HG03045 (cell line): ENCODE measurements at regions not wholly inside any gene's neighbourhood (a gene's known extent, or its start where the extent isn't known, plus 50 kb on each side); places are given as distances from the start of the nearest gene placed in this dataset.

Source experiments
- ATAC-seq: cut with Tn5 transposase; IDR thresholded peaks from one replicate; pipeline ENCODE4 v1.9.1; 2021; ENCODE audit warnings: mild to moderate bottlenecking, moderate library complexity; ENCODE audit not compliant: unreplicated experiment

DNA sequence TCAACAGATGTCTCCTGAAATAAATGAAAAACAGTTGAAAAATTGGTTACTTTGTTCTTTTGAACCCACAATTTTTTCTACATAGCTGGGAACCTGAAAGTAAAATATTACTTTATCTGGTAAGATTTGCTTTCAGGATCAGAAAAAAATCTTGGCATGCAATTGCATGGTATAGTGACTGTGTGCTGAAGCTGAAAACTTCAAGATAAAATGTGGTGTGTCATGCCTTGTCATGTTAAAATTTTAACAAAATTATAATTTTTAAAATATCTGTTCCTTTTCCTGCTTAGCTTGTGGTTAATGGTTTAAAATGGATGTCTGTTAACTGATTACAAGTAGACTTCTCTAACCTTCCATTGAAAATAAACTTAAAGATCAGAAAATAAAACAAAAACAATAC is 904.8 kb downstream of the PDHA2 start:
- no peak for ATAC-seq

GRCh38 chr4:96753216-96753615 is 913.3 kb downstream of the PDHA2 start:
- no peak for ATAC-seq

GRCh38 chr4:96755569-96756484 is 915.9 kb downstream of the PDHA2 start:
- no peak for ATAC-seq

- ATAC-seq: no peak
Observed at GRCh38 chr4:96756584-96756983, 916.7 kb downstream of the PDHA2 start.

DNA sequence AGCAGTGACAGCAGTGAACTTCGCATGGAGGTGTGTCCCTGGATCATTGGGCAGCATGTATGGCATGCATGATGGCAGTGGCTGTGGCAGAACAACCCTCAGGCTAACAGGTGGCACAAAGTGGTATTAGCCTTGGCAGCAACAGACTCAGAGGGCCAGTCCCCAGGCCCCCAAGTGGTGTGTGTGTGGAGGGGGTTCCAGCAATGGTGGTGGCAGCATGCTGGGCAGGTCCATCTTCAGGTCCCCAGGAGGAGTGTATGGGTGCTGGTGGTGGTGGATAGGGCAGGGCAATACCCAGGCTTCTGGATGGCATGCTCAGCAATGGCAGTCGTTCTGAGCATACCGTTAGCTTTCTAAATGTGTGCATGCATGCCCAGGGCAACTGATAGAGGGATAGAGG is 923.7 kb downstream of the PDHA2 start:
- ATAC-seq: no peak

DNA sequence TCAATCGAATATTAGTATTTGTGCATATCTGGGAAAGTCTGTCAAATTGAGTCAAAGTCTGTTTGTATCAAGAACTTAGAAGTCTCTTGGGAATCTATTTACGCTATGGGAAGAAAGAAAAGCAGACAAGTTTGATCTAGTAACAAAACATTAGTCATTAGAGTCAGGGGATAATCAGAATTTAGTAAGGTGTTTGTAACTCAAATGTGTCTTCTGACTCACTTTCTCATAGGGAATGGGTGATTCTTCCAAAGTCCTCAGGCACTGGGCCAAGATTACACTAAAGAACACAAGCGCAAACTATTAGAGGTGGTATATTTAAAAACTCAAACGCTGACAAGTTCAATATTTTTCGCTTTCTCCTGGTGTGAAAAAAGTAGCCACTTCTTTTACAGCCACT is 926.5 kb downstream of the PDHA2 start:
- ATAC-seq: no peak

- no peak for ATAC-seq
Observed at GRCh38 chr4:96767815-96768480, 928.1 kb downstream of the PDHA2 start.

GRCh38 chr4:96775501-96775900 is 935.6 kb downstream of the PDHA2 start:
- ATAC-seq: no peak

- no peak for ATAC-seq
Observed at GRCh38 chr4:96776920-96777527, 937.1 kb downstream of the PDHA2 start.

GRCh38 chr4:96784336-96784735 is 944.4 kb downstream of the PDHA2 start:
- no peak for ATAC-seq

DNA sequence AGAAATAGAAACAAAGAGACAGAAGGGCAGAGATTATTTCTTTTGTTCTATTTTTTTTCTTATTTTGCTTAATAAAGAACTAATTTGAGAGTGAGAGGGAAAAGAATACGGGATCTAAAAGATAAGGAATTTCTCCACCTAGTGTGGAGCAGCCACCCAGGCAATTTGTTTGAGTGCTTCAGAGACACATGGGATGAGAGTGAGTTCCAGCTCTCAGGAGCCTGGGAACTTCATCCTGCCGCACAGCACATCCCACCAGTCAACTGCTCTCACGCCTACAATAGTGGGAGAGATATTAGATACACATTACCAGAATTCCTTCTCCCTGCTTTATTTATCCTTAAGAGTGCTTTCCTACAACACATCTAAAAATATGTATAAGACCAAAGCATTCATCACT is 946.4 kb downstream of the PDHA2 start:
- no peak for ATAC-seq

DNA sequence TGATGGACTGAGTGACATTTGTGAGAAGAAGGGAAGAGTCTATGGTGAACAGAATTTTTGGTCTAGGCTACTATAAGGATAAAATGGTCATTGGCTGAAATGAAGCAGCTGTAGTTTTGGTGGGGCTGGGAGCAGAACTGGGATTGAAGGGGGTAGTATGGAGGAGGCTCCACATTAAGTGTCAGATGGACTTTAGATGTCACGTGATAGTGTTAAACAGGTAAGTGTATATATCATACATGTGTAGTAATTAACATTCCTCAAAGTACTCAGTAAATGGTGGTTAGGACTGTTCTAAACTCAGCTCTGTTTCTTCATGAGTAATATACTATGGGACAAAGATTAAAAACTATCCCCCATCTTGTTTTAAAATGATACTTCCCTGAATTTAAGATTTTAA is 947.9 kb downstream of the PDHA2 start:
- no peak for ATAC-seq

DNA sequence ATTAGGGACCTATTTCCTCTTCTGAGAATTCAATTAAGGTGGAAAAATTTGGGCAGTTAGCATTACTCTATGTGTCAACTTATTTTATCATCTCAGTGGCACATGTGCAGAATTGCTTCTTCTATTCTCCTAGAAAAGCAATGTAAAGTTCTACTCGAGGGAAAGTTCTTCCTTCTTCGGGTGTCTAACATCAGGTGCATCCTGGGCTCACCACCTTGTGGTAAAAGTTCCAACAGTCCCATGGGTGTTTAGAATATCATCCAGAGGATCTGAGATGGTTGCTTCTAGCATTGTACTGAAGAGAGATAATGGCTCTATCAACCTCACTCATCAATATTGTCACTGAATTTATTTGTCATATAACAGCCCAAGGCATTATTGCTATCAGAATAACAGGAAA is 969.7 kb downstream of the PDHA2 start:
- no peak for ATAC-seq

- ATAC-seq: no peak
Observed at GRCh38 chr4:96827086-96827485, 987.2 kb downstream of the PDHA2 start.

DNA sequence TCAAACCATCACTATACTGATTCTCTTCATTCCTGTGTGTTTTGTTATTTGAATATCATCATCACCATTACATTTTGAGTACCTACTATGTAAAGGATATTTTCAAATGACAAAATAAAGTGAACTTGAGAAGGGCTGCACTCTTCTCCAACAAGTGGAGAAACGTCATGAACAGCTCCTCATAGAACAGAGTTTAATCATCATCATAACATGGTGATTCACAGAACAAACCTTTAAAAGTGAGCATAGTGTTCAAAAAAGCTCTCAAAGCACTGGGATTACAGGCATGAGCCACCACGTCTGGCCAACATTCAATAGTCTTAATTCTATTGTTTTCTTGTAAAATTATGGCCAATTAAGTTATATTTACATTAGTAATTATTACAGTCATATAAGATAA is 993.9 kb downstream of the PDHA2 start:
- ATAC-seq: no peak

- no peak for ATAC-seq
Observed at GRCh38 chr4:96835991-96836390, 996.1 kb downstream of the PDHA2 start.

DNA sequence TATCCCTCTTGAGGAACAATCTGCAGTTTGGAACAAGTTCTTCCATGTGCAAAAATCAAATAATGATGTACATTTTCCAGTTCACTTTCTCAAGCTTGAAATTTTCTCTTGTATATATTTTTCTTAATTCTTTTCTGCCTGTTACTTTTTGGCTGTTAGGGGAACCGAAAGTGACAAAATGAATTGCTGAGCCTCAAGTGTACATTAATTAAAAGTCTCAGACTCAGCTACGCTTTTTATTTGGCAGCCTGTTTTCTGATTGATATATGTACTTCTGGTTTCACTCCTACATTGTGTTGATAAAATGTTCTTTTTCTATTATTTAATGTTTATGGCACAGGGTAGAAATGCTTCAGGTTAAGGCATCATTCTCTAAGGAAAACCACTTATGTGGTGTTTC is 999.5 kb downstream of the PDHA2 start:
- ATAC-seq: no peak

DNA sequence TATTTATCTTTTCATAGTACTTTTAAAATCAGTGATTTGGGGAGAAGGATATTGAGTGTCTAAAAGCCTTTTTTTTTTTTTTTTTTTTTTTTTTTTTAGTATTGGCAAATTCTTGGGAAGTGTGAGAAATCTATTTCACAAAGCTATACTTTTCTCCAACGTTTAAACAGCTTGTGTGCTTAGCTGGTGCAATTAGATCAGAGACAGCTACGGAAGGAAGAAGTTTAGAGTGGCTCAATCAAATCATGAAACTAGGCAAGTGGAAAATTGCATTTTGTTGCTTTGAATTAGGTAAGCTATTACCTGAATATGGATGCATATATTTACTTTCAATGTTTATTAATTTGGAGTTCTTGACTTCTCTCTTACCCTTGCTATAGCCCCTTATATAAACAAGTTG is 1001.9 kb downstream of the PDHA2 start:
- no peak for ATAC-seq

DNA sequence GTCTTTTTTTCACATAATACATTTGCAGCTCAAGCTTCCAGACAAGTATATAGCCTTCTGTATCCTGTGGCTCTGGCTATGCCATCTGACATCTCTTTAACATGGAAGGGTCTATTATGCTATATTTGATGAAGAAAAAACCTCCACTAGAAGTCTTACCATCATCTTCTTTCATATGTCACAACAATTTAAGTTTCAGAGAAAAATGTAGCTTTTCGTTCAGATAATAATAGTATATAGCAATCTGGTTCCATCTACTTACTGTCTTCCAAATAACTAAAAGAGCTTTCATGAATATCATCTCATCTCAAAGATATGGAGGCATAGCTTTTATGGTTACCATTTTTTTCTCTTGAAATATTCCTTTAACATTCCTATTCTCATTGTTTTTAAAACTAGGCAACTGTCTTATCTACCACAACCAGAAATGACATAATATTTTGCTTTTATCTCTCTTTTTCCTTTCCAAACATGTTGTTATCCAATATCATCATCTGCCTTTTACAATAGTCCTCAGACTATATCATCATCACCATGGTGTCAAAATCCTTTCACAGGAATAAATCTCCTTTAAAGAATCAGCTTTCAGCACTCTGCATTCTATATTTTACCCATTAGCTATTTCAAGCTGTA is 1005.1 kb downstream of the PDHA2 start:
- ATAC-seq: no peak

DNA sequence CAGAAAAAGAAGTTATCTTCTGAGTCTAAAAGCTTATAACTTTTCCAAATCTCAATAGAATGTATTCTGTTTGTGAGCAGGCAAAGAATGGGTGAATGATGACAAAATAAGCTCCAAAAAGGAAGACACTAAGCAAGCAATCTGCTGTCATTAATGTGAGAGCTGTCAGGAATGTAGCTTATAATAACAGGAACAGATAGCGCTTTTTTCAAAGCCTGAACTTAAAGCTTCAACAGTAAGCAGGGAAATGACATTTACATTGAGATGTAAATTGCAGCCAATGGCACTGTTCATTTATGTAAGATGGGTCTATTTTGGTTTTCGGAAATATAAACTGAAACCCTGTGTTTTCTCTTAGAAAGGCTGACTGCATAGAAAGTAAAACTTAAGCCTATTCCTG is 1005.9 kb downstream of the PDHA2 start:
- no peak for ATAC-seq

- no peak for ATAC-seq
Observed at GRCh38 chr4:96874657-96875056, 1034.8 kb downstream of the PDHA2 start.
